GM12892 (cell line): ENCODE measurements at regions not wholly inside any gene's neighbourhood (a gene's known extent, or its start where the extent isn't known, plus 50 kb on each side); places are given as distances from the start of the nearest gene placed in this dataset.

Source experiments
- POLR2A ChIP-seq: IDR thresholded peaks from 2 replicates; pipeline ENCODE4 v1.6.1; 2011; ENCODE audit warnings: low read depth, low read length, control low read depth
- POLR2AphosphoS5 ChIP-seq: IDR thresholded peaks from 2 replicates; pipeline ENCODE4 v1.6.1; 2011; ENCODE audit warnings: low read depth, low read length, control low read depth
- TAF1 ChIP-seq: IDR thresholded peaks from 2 replicates; pipeline ENCODE4 v1.6.1; 2011; ENCODE audit warnings: low read depth, mild to moderate bottlenecking, control low read depth, low read length, borderline replicate concordance

DNA sequence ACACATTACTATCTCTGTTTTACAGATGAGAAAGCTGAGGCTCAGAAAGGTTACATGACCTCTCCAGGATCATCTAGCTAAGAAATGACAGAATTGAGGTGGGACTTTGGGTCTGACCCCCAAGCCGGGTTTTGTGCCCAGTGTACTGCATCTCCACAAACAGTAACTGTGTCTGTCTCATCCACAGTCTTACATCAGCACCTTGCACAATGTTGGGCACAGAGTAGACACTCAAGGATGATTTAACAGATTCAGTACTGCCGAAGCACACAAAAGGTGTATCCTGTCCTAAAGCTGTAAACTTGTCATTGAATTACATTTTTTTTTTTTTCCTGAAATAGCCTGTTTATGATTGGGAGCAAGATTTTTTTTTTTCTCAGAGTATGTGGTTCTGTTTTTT, 84.8 kb downstream of the ADCYAP1 start:
- TF ChIP-seq TAF1 = no peak
- no peak for TF ChIP-seq POLR2A
- TF ChIP-seq POLR2AphosphoS5 = no peak
